DOHH2 (cell line): ENCODE measurements at regions not wholly inside any gene's neighbourhood (a gene's known extent, or its start where the extent isn't known, plus 50 kb on each side); places are given as distances from the start of the nearest gene placed in this dataset.

ENCODE experiments used
- EZH2phosphoT487 ChIP-seq: fragments of 200-600 bp; sonication (generic); IDR thresholded peaks from 2 replicates; pipeline ENCODE4 v1.6.1; 2017; ENCODE audit warnings: borderline replicate concordance, mild to moderate bottlenecking, antibody characterized with exemption, low read length, moderate library complexity, mixed read lengths
- TF ChIP-seq, protein P1 (sequence below): fragments of 200-600 bp; sonication (generic); IDR thresholded peaks from one replicate; pipeline ENCODE4 v1.5.1; 2014; ENCODE audit warnings: antibody characterized with exemption, mild to moderate bottlenecking, low read depth, low read length; ENCODE audit not compliant: poor library complexity, severe bottlenecking

DNA sequence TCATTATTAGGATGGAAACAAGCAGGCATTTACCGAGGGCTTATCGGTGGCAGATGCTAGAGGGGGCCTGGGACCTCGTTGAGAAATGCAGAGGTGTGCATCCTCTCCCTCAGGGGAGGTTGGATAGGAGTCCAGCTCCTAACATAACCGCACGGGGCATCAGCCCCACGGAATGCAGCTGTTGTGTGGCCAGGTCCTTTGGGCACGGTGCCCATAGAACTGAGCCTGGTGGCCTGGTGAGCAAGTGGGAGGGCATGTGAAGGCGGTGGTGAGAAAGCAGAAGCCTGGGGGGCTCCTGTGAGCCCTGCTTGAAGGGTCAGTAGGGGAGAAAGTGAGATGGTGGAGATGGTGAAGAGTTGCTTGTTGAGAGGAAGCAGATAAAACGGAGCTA lies 143.7 kb downstream of the CDH26 start:
- TF ChIP-seq, protein P1, sequence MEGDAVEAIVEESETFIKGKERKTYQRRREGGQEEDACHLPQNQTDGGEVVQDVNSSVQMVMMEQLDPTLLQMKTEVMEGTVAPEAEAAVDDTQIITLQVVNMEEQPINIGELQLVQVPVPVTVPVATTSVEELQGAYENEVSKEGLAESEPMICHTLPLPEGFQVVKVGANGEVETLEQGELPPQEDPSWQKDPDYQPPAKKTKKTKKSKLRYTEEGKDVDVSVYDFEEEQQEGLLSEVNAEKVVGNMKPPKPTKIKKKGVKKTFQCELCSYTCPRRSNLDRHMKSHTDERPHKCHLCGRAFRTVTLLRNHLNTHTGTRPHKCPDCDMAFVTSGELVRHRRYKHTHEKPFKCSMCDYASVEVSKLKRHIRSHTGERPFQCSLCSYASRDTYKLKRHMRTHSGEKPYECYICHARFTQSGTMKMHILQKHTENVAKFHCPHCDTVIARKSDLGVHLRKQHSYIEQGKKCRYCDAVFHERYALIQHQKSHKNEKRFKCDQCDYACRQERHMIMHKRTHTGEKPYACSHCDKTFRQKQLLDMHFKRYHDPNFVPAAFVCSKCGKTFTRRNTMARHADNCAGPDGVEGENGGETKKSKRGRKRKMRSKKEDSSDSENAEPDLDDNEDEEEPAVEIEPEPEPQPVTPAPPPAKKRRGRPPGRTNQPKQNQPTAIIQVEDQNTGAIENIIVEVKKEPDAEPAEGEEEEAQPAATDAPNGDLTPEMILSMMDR: no peak
- TF ChIP-seq EZH2phosphoT487: no peak
